Large intestine (tissue), 3 donors: ENCODE measurements at regions not wholly inside any gene's neighbourhood (a gene's known extent, or its start where the extent isn't known, plus 50 kb on each side); places are given as distances from the start of the nearest gene placed in this dataset.
"Not testable (repeated sequence)": the region's sequence is repeated elsewhere in the genome, so short reads cannot be mapped to it uniquely, and the experiment has no call there.

ENCODE experiments used
- DNase-seq, 2 donors: peaks; one replicate each; pipeline versions ENCODE4 v3.0.0 to v3.0.0-alpha.2; 2013
- H3K27ac ChIP-seq: one replicate; pipeline ENCODE4 v1.5.1; 2013; ENCODE audit warnings: low read length
- H3K27me3 ChIP-seq: 2 replicates; pipeline ENCODE4 v1.6.1; 2013; ENCODE audit warnings: low read length; ENCODE audit not compliant: control insufficient read depth, insufficient read depth
- H3K36me3 ChIP-seq: 2 replicates; pipeline ENCODE4 v1.6.1; 2013; ENCODE audit warnings: low read length; ENCODE audit not compliant: control insufficient read depth, insufficient read depth
- H3K4me1 ChIP-seq: one replicate; pipeline ENCODE4 v1.6.1; 2013; ENCODE audit warnings: low read length; ENCODE audit not compliant: control insufficient read depth, insufficient read depth
- H3K4me3 ChIP-seq: one replicate; pipeline ENCODE4 v1.5.1; 2013; ENCODE audit warnings: low read length
- H3K9me3 ChIP-seq: one replicate; pipeline ENCODE4 v1.6.1; 2013; ENCODE audit warnings: mild to moderate bottlenecking, low read depth, low read length, moderate library complexity; ENCODE audit not compliant: control insufficient read depth
- WGBS: methylation state at CpG from one replicate; pipeline ENCODE4 v1.1.5; 2013; ENCODE audit warnings: low lambda C conversion rate; ENCODE audit not compliant: insufficient coverage; 5-methylcytosine and 5-hydroxymethylcytosine counted together

DNA sequence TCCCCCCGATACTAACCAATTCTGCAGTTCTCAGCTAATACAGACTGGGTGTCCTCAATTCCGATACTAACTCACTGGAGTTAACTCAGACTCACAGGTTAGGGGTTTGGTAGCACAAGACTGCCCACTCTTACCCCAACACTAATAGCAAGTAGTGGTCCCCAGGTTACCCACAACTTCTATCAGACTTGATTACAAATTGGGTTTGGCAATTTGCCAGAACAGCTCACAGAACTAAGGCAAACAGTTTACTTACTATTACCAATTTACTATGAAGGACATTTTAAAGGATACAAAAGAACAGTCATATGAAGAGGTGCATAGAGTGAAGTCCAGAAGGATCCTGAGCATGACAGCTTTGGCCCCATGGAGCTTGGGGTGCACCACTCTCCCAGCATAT is 201.8 kb upstream of the VCX start:
- no CpG with 5 or more reads among the region's 2 CpGs for WGBS
- Histone ChIP-seq H3K27me3 (no peaks in the 10 kb centered on the region), H3K27ac (no peak overlapping the region), H3K4me1 (no peaks in the 10 kb centered on the region), H3K9me3 (no peaks in the 10 kb centered on the region), H3K4me3 (no peak overlapping the region), H3K36me3 (no peaks in the 10 kb centered on the region)
- DNase-seq, result no peak

DNA sequence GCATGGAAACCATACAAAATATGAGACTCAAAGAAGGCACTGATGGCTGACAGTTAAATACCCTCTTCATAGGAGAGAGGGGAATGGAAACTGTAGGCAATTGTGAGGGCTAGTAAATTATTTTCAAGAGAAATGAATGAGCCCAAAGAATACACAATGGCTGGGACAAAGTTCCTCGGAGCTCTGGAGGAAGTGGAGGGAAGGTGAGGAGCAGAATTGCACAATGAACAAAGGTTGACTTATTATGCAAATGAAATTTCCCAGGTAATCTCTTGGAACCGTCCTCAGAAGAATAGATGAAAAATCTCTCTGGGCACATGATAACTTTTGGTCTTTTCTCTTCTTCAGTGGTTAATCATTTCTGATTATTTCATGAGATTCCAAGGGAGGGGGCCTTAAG is 202.6 kb upstream of the VCX start:
- Histone ChIP-seq H3K27me3 (no peaks in the 10 kb centered on the region), H3K4me1 (no peaks in the 10 kb centered on the region), H3K4me3 (no peak overlapping the region), H3K27ac (no peak overlapping the region), H3K36me3 (no peaks in the 10 kb centered on the region), H3K9me3 (no peaks in the 10 kb centered on the region)
- no peak for DNase-seq
- WGBS, result no CpG with 5 or more reads among the region's 2 CpGs

DNA sequence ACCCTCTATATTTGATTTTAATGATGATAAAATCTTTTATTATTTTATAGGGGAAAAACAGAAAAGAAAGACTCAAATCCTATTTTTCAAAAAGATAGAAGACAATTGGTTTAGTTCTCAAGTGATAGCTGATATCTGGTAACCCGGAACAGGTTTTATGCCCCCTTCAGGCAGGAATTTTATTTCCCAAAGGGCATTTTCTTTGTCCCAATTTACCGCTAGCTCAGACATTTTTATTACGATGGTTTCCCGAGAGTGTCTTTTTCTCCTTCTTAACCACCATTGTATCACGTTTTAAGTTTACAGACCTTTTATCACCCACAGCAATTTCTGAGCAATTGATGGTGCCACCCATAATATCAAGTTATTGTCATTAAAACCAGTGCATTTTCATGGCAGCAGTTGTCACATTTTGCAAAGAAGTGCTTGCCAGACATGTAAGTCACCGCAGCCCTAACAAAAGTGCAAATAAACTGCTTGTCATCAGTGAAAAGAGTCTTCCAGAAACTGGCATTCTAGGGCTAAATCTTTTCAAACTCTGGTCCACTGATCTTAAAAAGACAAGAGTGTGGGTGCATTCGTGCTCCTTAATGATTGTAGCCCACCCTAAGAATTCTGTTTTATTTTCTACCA is 204.8 kb upstream of the VCX start:
- no peak for DNase-seq
- Histone ChIP-seq H3K4me3 (no peak overlapping the region), H3K9me3 (no peaks in the 10 kb centered on the region), H3K27me3 (no peaks in the 10 kb centered on the region), H3K36me3 (no peaks in the 10 kb centered on the region), H3K27ac (no peak overlapping the region), H3K4me1 (no peaks in the 10 kb centered on the region)
- no CpG with 5 or more reads among the region's 7 CpGs for WGBS

DNA sequence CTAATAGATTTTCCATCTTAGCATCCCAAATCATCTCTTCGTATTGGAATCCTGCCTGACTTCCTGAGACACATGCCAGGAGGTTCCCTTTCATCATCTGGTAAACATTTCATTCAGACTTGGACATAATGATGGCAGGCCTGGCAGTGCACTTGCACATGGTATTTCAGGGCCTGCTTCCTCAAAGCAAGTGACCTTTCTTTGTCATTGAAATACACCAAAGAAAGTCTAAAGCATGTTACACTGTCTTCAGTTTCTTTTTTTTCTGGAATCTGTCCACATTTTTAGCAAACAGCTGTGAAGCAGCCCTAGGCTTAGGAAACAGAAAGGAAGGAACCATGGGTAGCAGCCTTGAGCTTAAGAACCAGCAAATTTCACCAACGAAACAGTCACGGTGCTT is 205.9 kb upstream of the VCX start:
- no peaks in the 10 kb centered on the region for H3K27me3 ChIP-seq
- no peaks in the 10 kb centered on the region for H3K9me3 ChIP-seq
- no peaks in the 10 kb centered on the region for H3K36me3 ChIP-seq
- H3K4me3 ChIP-seq, result no peak overlapping the region
- no peak for DNase-seq
- no peaks in the 10 kb centered on the region for H3K4me1 ChIP-seq
- WGBS, result no CpG with 5 or more reads among the region's 3 CpGs
- no peak overlapping the region for H3K27ac ChIP-seq

DNA sequence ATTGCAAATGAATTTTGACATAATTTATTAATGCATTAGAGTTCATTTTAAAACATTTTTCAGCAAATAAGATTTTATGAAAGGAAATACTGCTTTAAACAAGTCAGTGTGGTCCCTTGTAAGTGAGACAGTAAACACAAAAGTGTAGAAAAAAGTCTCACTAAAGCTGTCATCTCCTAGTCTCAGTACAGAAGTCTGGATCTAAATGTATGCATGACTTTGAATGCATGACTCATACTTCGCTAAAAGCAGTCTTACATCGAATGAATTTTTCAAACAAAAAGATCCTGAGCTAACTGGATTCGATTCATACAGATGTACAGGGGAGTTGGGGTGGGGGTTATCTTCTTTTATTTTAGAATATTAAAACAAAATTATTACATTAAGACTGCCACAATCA is 207.4 kb upstream of the VCX start:
- Histone ChIP-seq H3K36me3 (no peaks in the 10 kb centered on the region), H3K9me3 (no peaks in the 10 kb centered on the region), H3K4me1 (no peaks in the 10 kb centered on the region), H3K27me3 (no peaks in the 10 kb centered on the region), H3K4me3 (no peak overlapping the region), H3K27ac (no peak overlapping the region)
- no CpG with 5 or more reads among the region's 3 CpGs for WGBS
- DNase-seq, result no peak

DNA sequence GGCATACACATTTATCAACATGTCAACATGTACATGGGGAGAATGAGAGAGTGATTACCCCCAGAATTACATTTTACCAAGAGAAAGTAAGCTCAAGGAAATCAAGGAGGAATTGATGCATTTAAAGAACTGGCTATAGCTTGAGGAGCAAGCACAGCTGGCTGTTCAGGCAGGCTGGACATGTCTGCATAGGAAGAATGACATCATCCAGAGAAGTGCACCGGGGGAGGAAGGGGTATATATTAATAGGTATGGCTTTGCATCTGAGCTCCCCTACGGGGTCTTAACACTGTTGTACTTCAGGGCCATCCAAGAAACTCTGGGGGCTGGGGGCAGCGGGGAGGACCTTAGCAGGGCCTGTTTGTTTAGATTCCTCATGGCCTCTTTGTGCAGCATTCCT is 222.4 kb upstream of the VCX start:
- no peak for DNase-seq
- Histone ChIP-seq H3K4me3 (no peak overlapping the region), H3K9me3 (no peaks in the 10 kb centered on the region), H3K4me1 (no peaks in the 10 kb centered on the region), H3K27me3 (no peaks in the 10 kb centered on the region), H3K36me3 (no peaks in the 10 kb centered on the region), H3K27ac (no peak overlapping the region)
- WGBS, result no CpG with 5 or more reads among the region's 3 CpGs

DNA sequence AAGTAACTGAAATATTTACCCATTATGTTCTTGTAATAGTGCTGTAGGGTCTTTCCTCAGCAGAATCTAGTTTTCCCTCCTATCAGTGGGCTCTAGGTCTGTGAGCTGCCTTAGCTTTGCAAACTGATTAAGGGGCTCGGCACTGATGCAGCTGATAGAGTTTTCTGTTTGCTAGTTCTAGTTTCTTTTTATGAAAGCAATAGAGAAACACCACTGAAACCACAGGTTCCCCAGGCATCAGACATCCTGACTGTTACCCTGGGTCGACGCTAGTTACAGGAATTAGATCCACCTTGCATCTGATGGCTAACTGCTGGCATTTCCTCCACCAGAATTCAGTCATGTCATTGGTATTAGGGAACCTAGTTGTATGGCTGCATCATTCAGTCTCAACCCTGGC is 225.0 kb upstream of the VCX start:
- Histone ChIP-seq H3K36me3 (no peaks in the 10 kb centered on the region), H3K4me3 (no peak overlapping the region), H3K27ac (no peak overlapping the region), H3K27me3 (no peaks in the 10 kb centered on the region), H3K9me3 (no peaks in the 10 kb centered on the region), H3K4me1 (no peaks in the 10 kb centered on the region)
- no CpG with 5 or more reads among the region's 3 CpGs for WGBS
- no peak for DNase-seq

DNA sequence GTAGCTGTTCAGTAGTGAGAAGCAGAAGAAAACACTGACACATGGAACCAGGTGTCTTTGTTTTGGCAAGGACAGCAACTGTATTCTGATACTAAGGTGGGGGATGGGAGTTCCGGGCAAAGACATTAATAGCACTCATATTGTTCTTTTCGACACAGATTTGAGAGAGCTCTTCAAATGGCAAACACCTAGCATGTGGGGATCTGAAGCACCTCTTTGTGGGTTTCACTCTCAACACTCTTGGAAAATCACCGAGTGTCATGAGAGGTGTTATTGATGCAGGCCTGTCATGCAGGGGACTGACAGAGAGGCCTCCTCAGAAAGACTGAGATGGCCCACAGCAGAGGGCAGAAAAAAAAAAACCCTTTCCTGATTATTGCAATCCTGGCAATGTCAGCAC is 228.4 kb upstream of the VCX start:
- no CpG with 5 or more reads among the region's 3 CpGs for WGBS
- H3K27ac ChIP-seq, result no peak overlapping the region
- DNase-seq, result no peak
- no peaks in the 10 kb centered on the region for H3K36me3 ChIP-seq
- no peaks in the 10 kb centered on the region for H3K27me3 ChIP-seq
- H3K9me3 ChIP-seq, result no peaks in the 10 kb centered on the region
- no peaks in the 10 kb centered on the region for H3K4me1 ChIP-seq
- no peak overlapping the region for H3K4me3 ChIP-seq

DNA sequence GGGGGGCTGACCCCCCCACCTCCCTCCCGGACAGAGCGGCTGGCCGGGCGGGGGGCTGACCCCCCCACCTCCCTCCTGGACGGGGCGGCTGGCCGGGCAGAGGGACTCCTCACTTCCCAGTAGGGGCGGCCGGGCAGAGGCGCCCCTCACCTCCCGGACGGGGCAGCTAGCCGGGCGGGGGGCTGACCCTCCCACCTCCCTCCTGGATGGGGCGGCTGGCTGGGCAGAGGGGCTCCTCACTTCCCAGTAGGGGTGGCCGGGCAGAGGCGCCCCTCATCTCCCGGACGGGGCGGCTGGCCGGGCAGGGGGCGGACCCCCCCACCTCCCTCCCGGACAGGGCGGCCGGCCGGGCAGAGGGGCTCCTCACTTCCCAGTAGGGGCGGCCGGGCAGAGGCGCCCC is 234.3 kb upstream of the VCX start:
- H3K36me3 ChIP-seq, H3K4me1 ChIP-seq, DNase-seq, H3K9me3 ChIP-seq, H3K27me3 ChIP-seq, H3K27ac ChIP-seq, H3K4me3 ChIP-seq: not testable (repeated sequence)
- WGBS, result no CpG with 5 or more reads among the region's 29 CpGs

DNA sequence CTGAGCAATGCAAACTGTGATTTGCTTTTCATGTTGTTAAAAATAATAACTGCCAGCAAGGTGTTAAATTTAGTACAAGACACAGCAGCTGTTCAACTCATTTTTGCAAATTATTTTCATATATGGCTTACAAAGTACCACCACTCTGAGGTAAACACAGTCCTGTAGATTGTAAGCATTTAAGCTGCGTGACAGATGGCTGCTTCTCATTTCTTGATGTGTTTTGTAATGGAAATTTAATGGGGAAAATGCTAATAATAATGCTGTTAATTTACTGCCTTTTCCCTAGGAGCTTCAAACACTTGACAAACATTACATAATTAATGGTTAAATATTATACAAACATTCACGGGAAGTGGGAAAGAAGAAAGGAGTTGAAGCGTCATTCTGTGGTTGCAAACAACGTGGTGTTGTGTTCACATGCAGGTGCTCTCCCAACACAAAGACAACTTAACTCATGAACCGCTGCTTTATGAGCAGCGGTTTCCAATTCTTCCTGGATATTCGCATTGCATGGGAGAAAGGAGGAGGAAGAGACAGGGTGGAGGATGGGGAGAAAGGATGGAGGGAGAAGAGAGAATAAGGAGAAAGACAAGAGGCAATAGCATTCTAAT is 236.8 kb upstream of the VCX start:
- H3K4me3 ChIP-seq, result no peak overlapping the region

DNA sequence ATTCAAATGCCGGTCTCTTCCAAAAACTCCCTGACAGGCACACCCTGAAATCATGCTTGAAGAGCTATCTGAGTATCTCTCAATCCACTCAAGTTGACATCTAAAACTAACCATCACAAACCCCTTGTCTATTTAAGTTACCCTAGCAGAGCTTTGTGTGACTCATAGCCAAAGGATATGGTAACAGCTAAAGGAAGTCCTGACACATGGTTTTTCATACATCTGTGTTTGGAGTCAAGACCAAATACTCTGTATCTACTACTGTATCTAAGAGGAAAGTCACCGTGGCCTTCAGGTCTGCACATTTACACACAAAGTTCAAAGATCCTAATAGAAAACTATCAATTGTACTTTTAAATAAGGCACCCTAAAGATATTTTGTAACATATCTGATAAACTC is 239.6 kb upstream of the VCX start:
- H3K9me3 ChIP-seq, result no peaks in the 10 kb centered on the region
- DNase-seq, result no peak
- no peak overlapping the region for H3K27ac ChIP-seq
- H3K36me3 ChIP-seq, result no peaks in the 10 kb centered on the region
- no peaks in the 10 kb centered on the region for H3K4me1 ChIP-seq
- H3K4me3 ChIP-seq, result no peak overlapping the region
- H3K27me3 ChIP-seq, result no peaks in the 10 kb centered on the region
- no CpG with 5 or more reads among the region's 2 CpGs for WGBS

More for the DNA sequence above, 236.8 kb upstream of the VCX start:
- Histone ChIP-seq H3K27me3 (no peaks in the 10 kb centered on the region), H3K9me3 (no peaks in the 10 kb centered on the region), H3K36me3 (no peaks in the 10 kb centered on the region), H3K4me1 (no peaks in the 10 kb centered on the region), H3K27ac (no peak overlapping the region)
- DNase-seq, result no peak
- no CpG with 5 or more reads among the region's 7 CpGs for WGBS
